ENCODE measurements at regions not wholly inside any gene's neighbourhood (a gene's known extent, or its start where the extent isn't known, plus 50 kb on each side); places are given as distances from the start of the nearest gene placed in this dataset.

DNA sequence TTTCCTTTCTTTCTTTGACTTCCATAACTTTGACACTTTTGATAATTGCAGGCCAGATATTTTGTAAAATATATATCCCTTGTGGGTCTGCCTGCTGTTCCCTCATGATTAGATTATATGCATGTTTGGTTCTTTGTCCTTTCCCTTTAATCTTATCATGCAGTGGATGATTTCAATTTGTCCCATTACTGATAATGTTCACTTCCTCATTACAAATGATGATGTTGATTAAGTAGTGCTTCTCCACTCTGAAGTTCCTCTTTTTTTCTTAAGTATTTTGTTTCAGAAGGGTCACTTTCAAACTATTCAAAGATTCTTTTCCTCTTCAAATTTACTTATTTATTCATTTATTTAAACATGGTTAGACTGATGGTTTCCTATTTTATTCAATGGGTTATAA lies 898.1 kb downstream of the XPNPEP1 start:
- no peaks in the 10 kb centered on the region for H3K36me3 ChIP-seq (replicated peaks; ENCODE audit: insufficient read depth, low read depth)

GRCh38 chr10:109022417-109023049 lies 900.8 kb downstream of the XPNPEP1 start:
- Histone ChIP-seq H3K9me2 (replicated peaks; ENCODE audit: insufficient read depth) (no peaks in the 10 kb centered on the region), H4K20me1 (ENCODE audit: insufficient read depth, poor library complexity, severe bottlenecking) (no peaks in the 10 kb centered on the region), H3K27ac (no peak overlapping the region), H3K4me2 (no peak overlapping the region), H3K27me3 (no peaks in the 10 kb centered on the region), H3K79me2 (no peaks in the 10 kb centered on the region), H3K9me3 (ENCODE audit: low read depth) (no peaks in the 10 kb centered on the region), H3K4me3 (no peak overlapping the region), H3K4me1 (ENCODE audit: insufficient read depth) (no peaks in the 10 kb centered on the region), H3K36me3 (replicated peaks; ENCODE audit: insufficient read depth, low read depth) (no peaks in the 10 kb centered on the region), H2AFZ (no peak overlapping the region)
- TF ChIP-seq, protein P1, sequence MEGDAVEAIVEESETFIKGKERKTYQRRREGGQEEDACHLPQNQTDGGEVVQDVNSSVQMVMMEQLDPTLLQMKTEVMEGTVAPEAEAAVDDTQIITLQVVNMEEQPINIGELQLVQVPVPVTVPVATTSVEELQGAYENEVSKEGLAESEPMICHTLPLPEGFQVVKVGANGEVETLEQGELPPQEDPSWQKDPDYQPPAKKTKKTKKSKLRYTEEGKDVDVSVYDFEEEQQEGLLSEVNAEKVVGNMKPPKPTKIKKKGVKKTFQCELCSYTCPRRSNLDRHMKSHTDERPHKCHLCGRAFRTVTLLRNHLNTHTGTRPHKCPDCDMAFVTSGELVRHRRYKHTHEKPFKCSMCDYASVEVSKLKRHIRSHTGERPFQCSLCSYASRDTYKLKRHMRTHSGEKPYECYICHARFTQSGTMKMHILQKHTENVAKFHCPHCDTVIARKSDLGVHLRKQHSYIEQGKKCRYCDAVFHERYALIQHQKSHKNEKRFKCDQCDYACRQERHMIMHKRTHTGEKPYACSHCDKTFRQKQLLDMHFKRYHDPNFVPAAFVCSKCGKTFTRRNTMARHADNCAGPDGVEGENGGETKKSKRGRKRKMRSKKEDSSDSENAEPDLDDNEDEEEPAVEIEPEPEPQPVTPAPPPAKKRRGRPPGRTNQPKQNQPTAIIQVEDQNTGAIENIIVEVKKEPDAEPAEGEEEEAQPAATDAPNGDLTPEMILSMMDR (IDR thresholded peaks at IDR 0.05; ENCODE audit: poor library complexity) = no peak
- no peak for DNase-seq (ENCODE audit: low spot score)
- 96% methylated on average over 1 of the region's 1 CpG for WGBS (ENCODE audit: low lambda C conversion rate, missing lambda C conversion rate)

More for the DNA sequence above, 898.1 kb downstream of the XPNPEP1 start:
- Histone ChIP-seq H3K4me2 (no peak overlapping the region), H3K9me2 (replicated peaks; ENCODE audit: insufficient read depth) (no peaks in the 10 kb centered on the region), H3K79me2 (no peaks in the 10 kb centered on the region), H3K27me3 (no peaks in the 10 kb centered on the region), H2AFZ (no peak overlapping the region), H3K9me3 (ENCODE audit: low read depth) (no peaks in the 10 kb centered on the region), H3K27ac (no peak overlapping the region), H3K4me3 (no peak overlapping the region), H3K4me1 (ENCODE audit: insufficient read depth) (no peaks in the 10 kb centered on the region), H4K20me1 (ENCODE audit: insufficient read depth, poor library complexity, severe bottlenecking) (no peaks in the 10 kb centered on the region)
- TF ChIP-seq EZH2phosphoT487 (IDR thresholded peaks at IDR 0.05; ENCODE audit: low read depth, severe bottlenecking, unreplicated experiment) (no peak), EZH2 (IDR thresholded peaks at IDR 0.05; ENCODE audit: borderline replicate concordance) (no peak)
- TF ChIP-seq, protein P1 (IDR thresholded peaks at IDR 0.05; ENCODE audit: poor library complexity) = no peak
- no peak for DNase-seq (ENCODE audit: low spot score)

DNA sequence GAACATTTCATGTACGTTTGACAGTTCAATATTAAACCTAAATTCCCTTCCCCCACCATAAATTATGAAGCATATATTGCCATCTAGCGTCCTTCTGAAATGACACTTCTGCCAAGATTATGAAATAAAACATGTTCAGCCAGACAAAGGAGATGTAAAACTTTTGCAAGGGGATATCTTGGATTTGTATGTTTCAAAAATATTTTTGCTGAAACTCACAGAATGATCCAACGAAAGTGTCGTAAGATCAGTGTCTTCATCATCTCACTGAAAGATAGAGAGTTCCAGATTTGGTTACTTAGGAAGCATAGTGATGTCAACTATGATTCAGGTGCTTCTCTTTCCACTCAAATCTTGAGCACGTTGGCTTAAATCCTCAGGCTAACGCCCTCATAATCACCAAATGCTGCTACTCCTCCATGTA lies 904.3 kb downstream of the XPNPEP1 start:
- H3K79me2 ChIP-seq = no peaks in the 10 kb centered on the region
- H3K27me3 ChIP-seq = no peaks in the 10 kb centered on the region
- H3K4me1 ChIP-seq (ENCODE audit: insufficient read depth) = no peaks in the 10 kb centered on the region
- WGBS (ENCODE audit: low lambda C conversion rate, missing lambda C conversion rate) = 84% methylated on average over 6 of the region's 6 CpGs
- H3K27ac ChIP-seq = no peak overlapping the region
- H3K36me3 ChIP-seq (replicated peaks; ENCODE audit: insufficient read depth, low read depth) = no peaks in the 10 kb centered on the region
- H2AFZ ChIP-seq = no peak overlapping the region
- H4K20me1 ChIP-seq (ENCODE audit: insufficient read depth, poor library complexity, severe bottlenecking) = no peaks in the 10 kb centered on the region
- no peak overlapping the region for H3K4me2 ChIP-seq
- no peaks in the 10 kb centered on the region for H3K9me3 ChIP-seq (ENCODE audit: low read depth)
- no peak for DNase-seq (ENCODE audit: low spot score)
- TF ChIP-seq, protein P1 (IDR thresholded peaks at IDR 0.05; ENCODE audit: poor library complexity) = no peak
- no peak for TF ChIP-seq EZH2 (IDR thresholded peaks at IDR 0.05; ENCODE audit: borderline replicate concordance)
- TF ChIP-seq EZH2phosphoT487 (IDR thresholded peaks at IDR 0.05; ENCODE audit: low read depth, severe bottlenecking, unreplicated experiment) = no peak
- H3K4me3 ChIP-seq = no peak overlapping the region
- H3K9me2 ChIP-seq (replicated peaks; ENCODE audit: insufficient read depth) = no peaks in the 10 kb centered on the region

- H3K79me2 ChIP-seq = no peaks in the 10 kb centered on the region
- H3K36me3 ChIP-seq (replicated peaks; ENCODE audit: insufficient read depth, low read depth) = no peaks in the 10 kb centered on the region
- no peaks in the 10 kb centered on the region for H3K27me3 ChIP-seq
- H3K9me2 ChIP-seq (replicated peaks; ENCODE audit: insufficient read depth) = no peaks in the 10 kb centered on the region
- no peak for TF ChIP-seq EZH2 (IDR thresholded peaks at IDR 0.05; ENCODE audit: borderline replicate concordance)
- TF ChIP-seq EZH2phosphoT487 (IDR thresholded peaks at IDR 0.05; ENCODE audit: low read depth, severe bottlenecking, unreplicated experiment) = no peak
- TF ChIP-seq, protein P1 (IDR thresholded peaks at IDR 0.05; ENCODE audit: poor library complexity) = no peak
- H3K9me3 ChIP-seq (ENCODE audit: low read depth) = no peaks in the 10 kb centered on the region
- H4K20me1 ChIP-seq (ENCODE audit: insufficient read depth, poor library complexity, severe bottlenecking) = no peaks in the 10 kb centered on the region
- DNase-seq (ENCODE audit: low spot score) = no peak
- H3K4me3 ChIP-seq = no peak overlapping the region
- no peaks in the 10 kb centered on the region for H3K4me1 ChIP-seq (ENCODE audit: insufficient read depth)
- WGBS (ENCODE audit: low lambda C conversion rate, missing lambda C conversion rate) = 85% methylated on average over 1 of the region's 1 CpG
- H3K27ac ChIP-seq = no peak overlapping the region
- H2AFZ ChIP-seq = no peak overlapping the region
- H3K4me2 ChIP-seq = no peak overlapping the region
Observed at GRCh38 chr10:109007514-109007913, 915.8 kb downstream of the XPNPEP1 start.
